Muscle of back (tissue), 3 donors: ENCODE measurements at regions not wholly inside any gene's neighbourhood (a gene's known extent, or its start where the extent isn't known, plus 50 kb on each side); places are given as distances from the start of the nearest gene placed in this dataset.
"Not testable (repeated sequence)": the region's sequence is repeated elsewhere in the genome, so short reads cannot be mapped to it uniquely, and the experiment has no call there.

Source experiments
- DNase-seq, 3 donors: peaks; one replicate each; pipeline versions ENCODE4 v3.0.0 to v3.0.0-alpha.2; 2013

- DNase-seq = no peak
These were observed 496.9 kb upstream of the STXBP6 start for GRCh38 chr14:25546826-25547225.

- no peak for DNase-seq
These were observed 488.0 kb upstream of the STXBP6 start for GRCh38 chr14:25537846-25538455.

- no peak for DNase-seq
These were observed 476.3 kb upstream of the STXBP6 start for GRCh38 chr14:25526290-25526689.

GRCh38 chr14:25522926-25523325, 473.0 kb upstream of the STXBP6 start:
- DNase-seq = no peak

GRCh38 chr14:25522116-25522515, 472.2 kb upstream of the STXBP6 start:
- no peak for DNase-seq

- no peak for DNase-seq
These were observed 471.7 kb upstream of the STXBP6 start for GRCh38 chr14:25521616-25522015.

- no peak for DNase-seq
These were observed 470.9 kb upstream of the STXBP6 start for GRCh38 chr14:25520821-25521220.

- no peak for DNase-seq
These were observed 468.4 kb upstream of the STXBP6 start for GRCh38 chr14:25518364-25518763.

- no peak for DNase-seq
These were observed 466.9 kb upstream of the STXBP6 start for GRCh38 chr14:25516838-25517237.

GRCh38 chr14:25508845-25509244, 458.9 kb upstream of the STXBP6 start:
- DNase-seq = no peak

GRCh38 chr14:25501749-25502148, 451.8 kb upstream of the STXBP6 start:
- no peak for DNase-seq

GRCh38 chr14:25488961-25489360, 439.0 kb upstream of the STXBP6 start:
- DNase-seq = peak; percentile 34 to 79 (median 40)

- peak in 1 of 3 donors; percentile 28 for DNase-seq
These were observed 435.4 kb upstream of the STXBP6 start for GRCh38 chr14:25485381-25485780.

GRCh38 chr14:25484906-25485305, 435.0 kb upstream of the STXBP6 start:
- DNase-seq = peak in 1 of 3 donors; percentile 74

GRCh38 chr14:25484235-25484634, 434.3 kb upstream of the STXBP6 start:
- DNase-seq = peak in 2 of 3 donors; percentile 30 to 62

- DNase-seq = no peak
These were observed 427.6 kb upstream of the STXBP6 start for GRCh38 chr14:25477316-25478098.

- DNase-seq = no peak
These were observed 422.8 kb upstream of the STXBP6 start for GRCh38 chr14:25472700-25473099.

GRCh38 chr14:25464772-25465171, 414.8 kb upstream of the STXBP6 start:
- DNase-seq = no peak

GRCh38 chr14:25464078-25464477, 414.1 kb upstream of the STXBP6 start:
- DNase-seq = no peak

GRCh38 chr14:25463480-25463879, 413.5 kb upstream of the STXBP6 start:
- no peak for DNase-seq

GRCh38 chr14:25461780-25462179, 411.8 kb upstream of the STXBP6 start:
- no peak for DNase-seq

- DNase-seq = no peak
These were observed 394.4 kb upstream of the STXBP6 start for GRCh38 chr14:25444381-25444780.

- DNase-seq = not testable (repeated sequence)
These were observed 390.4 kb upstream of the STXBP6 start for GRCh38 chr14:25440382-25440781.

- no peak for DNase-seq
These were observed 387.0 kb upstream of the STXBP6 start for GRCh38 chr14:25436906-25437305.
